SK-N-SH treated with all-trans-retinoic acid at 6 μM for 48 hours (cell line): ENCODE measurements at regions not wholly inside any gene's neighbourhood (a gene's known extent, or its start where the extent isn't known, plus 50 kb on each side); places are given as distances from the start of the nearest gene placed in this dataset.

Source experiments
- ATAC-seq: fragments of 200-7000 bp; cut with Tn5 transposase; 3 replicates; pipeline ENCODE4 v1.9.1; 2020; ENCODE audit warnings: mild to moderate bottlenecking, moderate library complexity
- ARNTL ChIP-seq: fragments of 450-650 bp; formaldehyde crosslinking; IDR thresholded peaks from 2 replicates; pipeline ENCODE4 v1.5.0; 2020; ENCODE audit warnings: low read depth, mild to moderate bottlenecking, moderate library complexity, borderline replicate concordance
- BACH2 ChIP-seq: fragments of 250-450 bp; sonication (Bioruptor Pico); IDR thresholded peaks from 2 replicates; pipeline ENCODE4 v1.9.0; 2021; ENCODE audit warnings: mild to moderate bottlenecking, borderline replicate concordance
- CSDC2 ChIP-seq: fragments of 250-450 bp; sonication (Bioruptor Pico); IDR thresholded peaks from 2 replicates; pipeline ENCODE4 v1.5.0; 2020; ENCODE audit warnings: mild to moderate bottlenecking, moderate library complexity
- ESRRG ChIP-seq: fragments of 250-450 bp; sonication (Bioruptor Pico); IDR thresholded peaks from 2 replicates; pipeline ENCODE4 v1.6.1; 2021; ENCODE audit warnings: mild to moderate bottlenecking
- GLIS3 ChIP-seq: fragments of 250-450 bp; sonication (Bioruptor Pico); IDR thresholded peaks from 2 replicates; pipeline ENCODE4 v1.5.0; 2020; ENCODE audit warnings: mild to moderate bottlenecking, moderate library complexity
- ISL1 ChIP-seq: fragments of 250-450 bp; sonication (Bioruptor Pico); IDR thresholded peaks from 2 replicates; pipeline ENCODE4 v2.1.2; 2022; ENCODE audit warnings: mild to moderate bottlenecking, moderate library complexity
- OSR1 ChIP-seq: fragments of 250-450 bp; sonication (Bioruptor Pico); IDR thresholded peaks from 2 replicates; pipeline ENCODE4 v1.8.0; 2022; ENCODE audit warnings: moderate library complexity, mild to moderate bottlenecking, inconsistent platforms
- PPARA ChIP-seq: fragments of 250-450 bp; sonication (Bioruptor Pico); IDR thresholded peaks from 2 replicates; pipeline ENCODE4 v1.5.0; 2020; ENCODE audit warnings: mild to moderate bottlenecking, borderline replicate concordance
- RARB ChIP-seq: fragments of 250-450 bp; sonication (Bioruptor Pico); IDR thresholded peaks from 2 replicates; pipeline ENCODE4 v1.8.0; 2021; ENCODE audit warnings: mild to moderate bottlenecking, moderate library complexity
- SNAI2 ChIP-seq: fragments of 250-450 bp; sonication (Bioruptor Pico); IDR thresholded peaks from 2 replicates; pipeline ENCODE4 v1.5.0; 2020; ENCODE audit warnings: mild to moderate bottlenecking, moderate library complexity
- TCF4 ChIP-seq: fragments of 250-450 bp; sonication (Bioruptor Pico); IDR thresholded peaks from 2 replicates; pipeline ENCODE4 v1.8.0; 2021; ENCODE audit warnings: mild to moderate bottlenecking, moderate library complexity, borderline replicate concordance
- TOX ChIP-seq: fragments of 250-450 bp; sonication (Bioruptor Pico); IDR thresholded peaks from 2 replicates; pipeline ENCODE4 v1.8.0; 2021; ENCODE audit warnings: mild to moderate bottlenecking, moderate library complexity, borderline replicate concordance
- ZC3H10 ChIP-seq: fragments of 250-450 bp; sonication (Bioruptor Pico); IDR thresholded peaks from 2 replicates; pipeline ENCODE4 v1.5.1; 2021; ENCODE audit warnings: mild to moderate bottlenecking, moderate library complexity
- ZFP3 ChIP-seq: fragments of 250-450 bp; sonication (Bioruptor Pico); IDR thresholded peaks from 2 replicates; pipeline ENCODE4 v1.5.0; 2020; ENCODE audit warnings: mild to moderate bottlenecking, moderate library complexity
- ZFP30 ChIP-seq: fragments of 450-650 bp; formaldehyde crosslinking; IDR thresholded peaks from 2 replicates; pipeline ENCODE4 v1.5.0; 2022; ENCODE audit warnings: mild to moderate bottlenecking, moderate library complexity
- ZNF565 ChIP-seq: fragments of 450-650 bp; formaldehyde crosslinking; conservative IDR thresholded peaks from 2 replicates; pipeline ENCODE4 v1.5.0; 2020; ENCODE audit warnings: low read depth, mild to moderate bottlenecking, moderate library complexity
- ZNF70 ChIP-seq: fragments of 450-650 bp; formaldehyde crosslinking; IDR thresholded peaks from 2 replicates; pipeline ENCODE4 v1.5.0; 2020; ENCODE audit warnings: mild to moderate bottlenecking, moderate library complexity
- TF ChIP-seq, protein P1 (sequence below): fragments of 250-450 bp; sonication (Bioruptor Pico); IDR thresholded peaks from 2 replicates; pipeline ENCODE4 v1.5.0; 2020; ENCODE audit warnings: mild to moderate bottlenecking, moderate library complexity
- TF ChIP-seq, protein P2 (sequence below): fragments of 250-450 bp; sonication (Bioruptor Pico); IDR thresholded peaks from 2 replicates; pipeline ENCODE4 v1.8.0; 2020; ENCODE audit warnings: mild to moderate bottlenecking, moderate library complexity, borderline replicate concordance
- TF ChIP-seq, protein P3 (sequence below): fragments of 250-450 bp; sonication (Bioruptor Pico); IDR thresholded peaks from 2 replicates; pipeline ENCODE4 v1.8.0; 2021; ENCODE audit warnings: low read depth, mild to moderate bottlenecking, moderate library complexity, borderline replicate concordance
- TF ChIP-seq, protein P4 (sequence below): fragments of 250-450 bp; sonication (Bioruptor Pico); IDR thresholded peaks from 2 replicates; pipeline ENCODE4 v1.5.1; 2020; ENCODE audit warnings: low read depth, mild to moderate bottlenecking, moderate library complexity

DNA sequence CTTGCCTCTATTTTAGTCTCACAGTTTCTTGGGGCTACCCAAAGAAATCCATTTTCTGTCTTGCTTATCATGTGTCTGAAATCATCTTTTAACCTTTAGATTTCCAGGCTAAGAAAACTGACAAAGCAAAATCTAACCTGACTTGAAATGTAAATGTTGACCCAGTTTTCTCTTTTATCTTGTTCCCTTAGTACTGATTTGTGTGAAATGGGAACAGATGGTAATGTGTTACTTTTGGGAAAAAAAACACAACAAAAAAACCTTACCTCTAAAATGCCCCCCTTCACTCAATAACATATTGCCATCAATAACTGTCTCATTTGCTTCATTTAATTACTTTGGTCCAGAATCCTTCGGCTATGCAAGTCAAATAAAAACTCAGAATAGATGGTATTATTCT, 383.2 kb upstream of the DCN start:
- no peak for ATAC-seq
- TF ChIP-seq, protein P1, sequence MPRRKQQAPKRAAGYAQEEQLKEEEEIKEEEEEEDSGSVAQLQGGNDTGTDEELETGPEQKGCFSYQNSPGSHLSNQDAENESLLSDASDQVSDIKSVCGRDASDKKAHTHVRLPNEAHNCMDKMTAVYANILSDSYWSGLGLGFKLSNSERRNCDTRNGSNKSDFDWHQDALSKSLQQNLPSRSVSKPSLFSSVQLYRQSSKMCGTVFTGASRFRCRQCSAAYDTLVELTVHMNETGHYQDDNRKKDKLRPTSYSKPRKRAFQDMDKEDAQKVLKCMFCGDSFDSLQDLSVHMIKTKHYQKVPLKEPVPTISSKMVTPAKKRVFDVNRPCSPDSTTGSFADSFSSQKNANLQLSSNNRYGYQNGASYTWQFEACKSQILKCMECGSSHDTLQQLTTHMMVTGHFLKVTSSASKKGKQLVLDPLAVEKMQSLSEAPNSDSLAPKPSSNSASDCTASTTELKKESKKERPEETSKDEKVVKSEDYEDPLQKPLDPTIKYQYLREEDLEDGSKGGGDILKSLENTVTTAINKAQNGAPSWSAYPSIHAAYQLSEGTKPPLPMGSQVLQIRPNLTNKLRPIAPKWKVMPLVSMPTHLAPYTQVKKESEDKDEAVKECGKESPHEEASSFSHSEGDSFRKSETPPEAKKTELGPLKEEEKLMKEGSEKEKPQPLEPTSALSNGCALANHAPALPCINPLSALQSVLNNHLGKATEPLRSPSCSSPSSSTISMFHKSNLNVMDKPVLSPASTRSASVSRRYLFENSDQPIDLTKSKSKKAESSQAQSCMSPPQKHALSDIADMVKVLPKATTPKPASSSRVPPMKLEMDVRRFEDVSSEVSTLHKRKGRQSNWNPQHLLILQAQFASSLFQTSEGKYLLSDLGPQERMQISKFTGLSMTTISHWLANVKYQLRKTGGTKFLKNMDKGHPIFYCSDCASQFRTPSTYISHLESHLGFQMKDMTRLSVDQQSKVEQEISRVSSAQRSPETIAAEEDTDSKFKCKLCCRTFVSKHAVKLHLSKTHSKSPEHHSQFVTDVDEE (CRISPR knock-in tag) = no peak
- TF ChIP-seq, protein P2, sequence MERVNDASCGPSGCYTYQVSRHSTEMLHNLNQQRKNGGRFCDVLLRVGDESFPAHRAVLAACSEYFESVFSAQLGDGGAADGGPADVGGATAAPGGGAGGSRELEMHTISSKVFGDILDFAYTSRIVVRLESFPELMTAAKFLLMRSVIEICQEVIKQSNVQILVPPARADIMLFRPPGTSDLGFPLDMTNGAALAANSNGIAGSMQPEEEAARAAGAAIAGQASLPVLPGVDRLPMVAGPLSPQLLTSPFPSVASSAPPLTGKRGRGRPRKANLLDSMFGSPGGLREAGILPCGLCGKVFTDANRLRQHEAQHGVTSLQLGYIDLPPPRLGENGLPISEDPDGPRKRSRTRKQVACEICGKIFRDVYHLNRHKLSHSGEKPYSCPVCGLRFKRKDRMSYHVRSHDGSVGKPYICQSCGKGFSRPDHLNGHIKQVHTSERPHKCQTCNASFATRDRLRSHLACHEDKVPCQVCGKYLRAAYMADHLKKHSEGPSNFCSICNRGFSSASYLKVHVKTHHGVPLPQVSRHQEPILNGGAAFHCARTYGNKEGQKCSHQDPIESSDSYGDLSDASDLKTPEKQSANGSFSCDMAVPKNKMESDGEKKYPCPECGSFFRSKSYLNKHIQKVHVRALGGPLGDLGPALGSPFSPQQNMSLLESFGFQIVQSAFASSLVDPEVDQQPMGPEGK (CRISPR knock-in tag) = no peak
- TF ChIP-seq ZFP30 = no peak
- no peak for TF ChIP-seq CSDC2
- TF ChIP-seq OSR1 (CRISPR knock-in tag) = no peak
- TF ChIP-seq SNAI2 = no peak
- TF ChIP-seq, protein P3, sequence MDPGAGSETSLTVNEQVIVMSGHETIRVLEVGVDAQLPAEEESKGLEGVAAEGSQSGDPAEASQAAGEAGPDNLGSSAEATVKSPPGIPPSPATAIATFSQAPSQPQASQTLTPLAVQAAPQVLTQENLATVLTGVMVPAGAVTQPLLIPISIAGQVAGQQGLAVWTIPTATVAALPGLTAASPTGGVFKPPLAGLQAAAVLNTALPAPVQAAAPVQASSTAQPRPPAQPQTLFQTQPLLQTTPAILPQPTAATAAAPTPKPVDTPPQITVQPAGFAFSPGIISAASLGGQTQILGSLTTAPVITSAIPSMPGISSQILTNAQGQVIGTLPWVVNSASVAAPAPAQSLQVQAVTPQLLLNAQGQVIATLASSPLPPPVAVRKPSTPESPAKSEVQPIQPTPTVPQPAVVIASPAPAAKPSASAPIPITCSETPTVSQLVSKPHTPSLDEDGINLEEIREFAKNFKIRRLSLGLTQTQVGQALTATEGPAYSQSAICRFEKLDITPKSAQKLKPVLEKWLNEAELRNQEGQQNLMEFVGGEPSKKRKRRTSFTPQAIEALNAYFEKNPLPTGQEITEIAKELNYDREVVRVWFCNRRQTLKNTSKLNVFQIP (CRISPR knock-in tag) = no peak
- TF ChIP-seq TCF4 (CRISPR knock-in tag) = no peak
- no peak for TF ChIP-seq ZNF565 (CRISPR knock-in tag)
- TF ChIP-seq GLIS3 (CRISPR knock-in tag) = no peak
- TF ChIP-seq, protein P4, sequence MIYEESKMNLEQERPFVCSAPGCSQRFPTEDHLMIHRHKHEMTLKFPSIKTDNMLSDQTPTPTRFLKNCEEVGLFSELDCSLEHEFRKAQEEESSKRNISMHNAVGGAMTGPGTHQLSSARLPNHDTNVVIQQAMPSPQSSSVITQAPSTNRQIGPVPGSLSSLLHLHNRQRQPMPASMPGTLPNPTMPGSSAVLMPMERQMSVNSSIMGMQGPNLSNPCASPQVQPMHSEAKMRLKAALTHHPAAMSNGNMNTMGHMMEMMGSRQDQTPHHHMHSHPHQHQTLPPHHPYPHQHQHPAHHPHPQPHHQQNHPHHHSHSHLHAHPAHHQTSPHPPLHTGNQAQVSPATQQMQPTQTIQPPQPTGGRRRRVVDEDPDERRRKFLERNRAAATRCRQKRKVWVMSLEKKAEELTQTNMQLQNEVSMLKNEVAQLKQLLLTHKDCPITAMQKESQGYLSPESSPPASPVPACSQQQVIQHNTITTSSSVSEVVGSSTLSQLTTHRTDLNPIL (CRISPR knock-in tag) = no peak
- TF ChIP-seq PPARA (CRISPR knock-in tag) = no peak
- TF ChIP-seq TOX = no peak
- no peak for TF ChIP-seq ESRRG
- no peak for TF ChIP-seq BACH2
- TF ChIP-seq ZFP3 (CRISPR knock-in tag) = no peak
- TF ChIP-seq ZC3H10 (CRISPR knock-in tag) = no peak
- TF ChIP-seq RARB (CRISPR knock-in tag) = no peak
- TF ChIP-seq ARNTL (CRISPR knock-in tag) = no peak

DNA sequence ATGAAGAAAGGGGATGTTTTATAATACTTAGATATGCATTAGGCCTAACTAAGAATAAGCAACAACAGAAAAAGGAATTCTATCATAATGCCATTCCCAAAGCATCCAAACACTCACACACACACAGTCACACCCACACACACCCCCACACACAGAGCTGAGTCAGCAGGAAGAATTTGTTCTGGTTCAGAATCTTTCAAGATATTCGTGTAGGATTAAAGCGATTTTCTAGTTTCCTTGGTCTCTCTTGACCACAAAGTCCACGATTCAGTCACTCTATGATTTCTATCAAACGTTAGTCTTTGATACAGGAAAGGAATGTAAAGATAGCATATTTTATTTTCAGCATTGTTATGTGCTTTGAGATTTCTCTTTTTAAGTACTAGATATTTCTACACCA, 382.6 kb upstream of the DCN start:
- no peak for ATAC-seq
- no peak for TF ChIP-seq ESRRG
- TF ChIP-seq OSR1 (CRISPR knock-in tag) = no peak
- no peak for TF ChIP-seq ZNF70 (CRISPR knock-in tag)
- TF ChIP-seq ISL1 = no peak
- TF ChIP-seq, protein P3 (CRISPR knock-in tag) = no peak

DNA sequence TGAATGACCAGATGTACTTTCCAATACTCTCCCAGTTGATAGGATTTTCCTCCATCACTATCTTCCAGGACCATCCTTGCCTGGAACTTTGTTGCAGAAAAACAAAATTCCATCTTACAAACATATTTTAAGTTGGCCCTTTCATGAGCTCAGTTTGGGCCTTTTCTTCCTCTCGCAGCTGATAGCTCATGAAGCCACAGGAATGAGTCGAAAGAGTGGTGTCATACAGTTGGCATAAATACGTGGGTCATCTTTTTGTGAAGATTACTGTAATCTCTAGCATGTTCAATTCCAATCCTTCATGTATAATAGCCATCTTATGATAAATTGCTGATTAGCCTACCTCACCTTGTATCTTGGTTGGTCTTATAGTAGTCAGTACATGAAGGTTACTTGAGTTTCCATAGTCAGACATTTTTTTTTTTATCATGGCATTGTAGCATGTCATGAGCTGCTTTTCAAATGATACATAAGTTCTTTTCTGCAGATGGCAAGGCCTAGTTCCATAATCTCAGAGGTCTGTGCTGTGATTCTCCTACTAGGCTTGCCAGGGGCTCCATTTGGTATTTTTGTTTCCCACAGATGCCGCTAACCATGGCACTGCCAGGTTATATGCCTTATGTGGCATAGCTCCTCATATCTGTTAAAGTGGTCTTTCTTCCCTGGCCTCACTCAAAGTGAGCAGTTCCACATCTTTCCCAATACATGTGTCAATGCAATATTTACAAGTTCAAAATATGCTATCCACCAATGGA, 380.6 kb upstream of the DCN start:
- no peak for ATAC-seq
- no peak for TF ChIP-seq ZC3H10 (CRISPR knock-in tag)
- TF ChIP-seq ZFP30 = no peak
- TF ChIP-seq CSDC2 = no peak
- no peak for TF ChIP-seq TOX
- no peak for TF ChIP-seq OSR1 (CRISPR knock-in tag)
- TF ChIP-seq SNAI2 = no peak
- TF ChIP-seq TCF4 (CRISPR knock-in tag) = no peak
- TF ChIP-seq RARB (CRISPR knock-in tag) = no peak
- TF ChIP-seq, protein P3 (CRISPR knock-in tag) = no peak
- no peak for TF ChIP-seq ZNF70 (CRISPR knock-in tag)
- TF ChIP-seq ARNTL (CRISPR knock-in tag) = no peak
- no peak for TF ChIP-seq ESRRG
- TF ChIP-seq ZFP3 (CRISPR knock-in tag) = no peak
